ENCODE measurements at regions not wholly inside any gene's neighbourhood (a gene's known extent, or its start where the extent isn't known, plus 50 kb on each side); places are given as distances from the start of the nearest gene placed in this dataset.
A peak's percentile ranks its signal among the peaks of the same experiment; 100 is the strongest.

DNA sequence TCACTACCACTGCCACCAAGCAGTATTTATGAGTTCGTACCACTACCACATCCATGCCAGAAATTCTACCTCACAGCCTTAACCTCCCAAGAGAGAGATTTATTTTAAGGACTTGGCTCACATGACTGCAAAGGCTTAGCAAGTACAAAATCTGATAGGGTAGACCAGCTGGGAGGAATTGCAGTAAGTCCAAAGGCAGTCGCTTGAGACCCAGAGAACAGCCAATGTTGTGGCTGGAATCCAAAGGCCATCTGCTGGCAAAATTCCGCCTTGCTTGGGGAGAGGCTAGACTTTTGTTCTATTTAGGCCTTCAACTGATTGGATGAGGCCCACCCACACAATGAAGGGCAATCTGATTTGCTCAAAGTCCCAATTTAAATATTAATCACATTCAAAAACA is 101.4 kb upstream of the STT3B start:
- no peaks in the 10 kb centered on the region for H3K9me3 ChIP-seq (replicated peaks; ENCODE audit: control insufficient read depth, insufficient read depth, low read length)

More for the DNA sequence above, 101.4 kb upstream of the STT3B start:
- H3K36me3 ChIP-seq (ENCODE audit: control insufficient read depth in 2 of 2, extremely low read depth in 1 of 2, insufficient read depth in 2 of 2, low read length in 2 of 2): no peaks in the 10 kb centered on the region
- BruUV-seq (replicated peaks): no TSS peak
- H3K27me3 ChIP-seq (ENCODE audit: control insufficient read depth in 2 of 2, insufficient read depth in 2 of 2, low read length in 2 of 2): peaks cover 0 to 6% of the 10 kb centered on the region in 2 experiments
- H3K4me2 ChIP-seq (ENCODE audit: insufficient read depth, low read length): no peak overlapping the region
- no peak overlapping the region for H2AFZ ChIP-seq (ENCODE audit: low read depth, low read length)
- H3K4me3 ChIP-seq (replicated peaks in 1 of 3; ENCODE audit: insufficient read depth in 1 of 3, low read depth in 1 of 3, low read length in 3 of 3): no peak overlapping the region
- FAIRE-seq (peak; percentile 24), DNase-seq (ENCODE audit: low read depth, low spot score) (no peak)
- H3K27ac ChIP-seq (ENCODE audit: insufficient read depth, low read depth, low read length): no peak overlapping the region
- H3K79me2 ChIP-seq (ENCODE audit: control insufficient read depth, insufficient read depth, low read length): no peaks in the 10 kb centered on the region
- no peaks in the 10 kb centered on the region for H4K20me1 ChIP-seq (replicated peaks; ENCODE audit: control insufficient read depth, extremely low read depth, insufficient read depth, low read length)
- H3K4me1 ChIP-seq (ENCODE audit: control insufficient read depth, extremely low read depth, insufficient read depth, low read length): no peaks in the 10 kb centered on the region
- ChIA-PET POLR2A (no interaction called here), CTCF (no interaction called here)
- TF ChIP-seq FOS (IDR thresholded peaks at IDR 0.05; ENCODE audit: borderline replicate concordance, insufficient read depth, low read length) (no peak), MAX (IDR thresholded peaks at IDR 0.05; ENCODE audit: insufficient read depth, insufficient read length) (no peak), MYC (IDR thresholded peaks at IDR 0.05; ENCODE audit: low read depth, low read length) (no peak), GATA2 (IDR thresholded peaks at IDR 0.05; ENCODE audit: insufficient read depth, insufficient read length, low read depth, low read length) (no peak), POLR2AphosphoS5 (IDR thresholded peaks at IDR 0.05; ENCODE audit: insufficient read depth, low read depth, low read length) (no peak), CTCF (IDR thresholded peaks at IDR 0.05; ENCODE audit: extremely low read depth in 1 of 2, insufficient read depth in 1 of 2, low read depth in 1 of 2, low read length in 2 of 2) (no peak), JUN (IDR thresholded peaks at IDR 0.05; ENCODE audit: borderline replicate concordance, insufficient read depth, insufficient read length, low read depth) (no peak), EZH2 (IDR thresholded peaks at IDR 0.05; ENCODE audit: borderline replicate concordance, low read depth, low read length, severe bottlenecking) (no peak), POLR2A (IDR thresholded peaks at IDR 0.05; ENCODE audit: low read depth, low read length) (no peak)
- intact Hi-C loops (cut with micrococcal nuclease) (no loop called here), dilution Hi-C loops (cut with MboI; ENCODE audit: extremely low pct_ligation_motif_present, low sequenced_read_pairs) (no loop called here)
- no peak overlapping the region for H3K9ac ChIP-seq (replicated peaks; ENCODE audit: extremely low read depth, insufficient read depth, low read length)
- no peaks in the 10 kb centered on the region for H3K9me1 ChIP-seq (replicated peaks; ENCODE audit: control insufficient read depth, extremely low read depth, insufficient read depth, low read length)

Data from endothelial cell of umbilical vein (primary cell).